ENCODE measurements at regions not wholly inside any gene's neighbourhood (a gene's known extent, or its start where the extent isn't known, plus 50 kb on each side); places are given as distances from the start of the nearest gene placed in this dataset.
"Not testable (repeated sequence)": the region's sequence is repeated elsewhere in the genome, so short reads cannot be mapped to it uniquely, and the experiment has no call there.

DNA sequence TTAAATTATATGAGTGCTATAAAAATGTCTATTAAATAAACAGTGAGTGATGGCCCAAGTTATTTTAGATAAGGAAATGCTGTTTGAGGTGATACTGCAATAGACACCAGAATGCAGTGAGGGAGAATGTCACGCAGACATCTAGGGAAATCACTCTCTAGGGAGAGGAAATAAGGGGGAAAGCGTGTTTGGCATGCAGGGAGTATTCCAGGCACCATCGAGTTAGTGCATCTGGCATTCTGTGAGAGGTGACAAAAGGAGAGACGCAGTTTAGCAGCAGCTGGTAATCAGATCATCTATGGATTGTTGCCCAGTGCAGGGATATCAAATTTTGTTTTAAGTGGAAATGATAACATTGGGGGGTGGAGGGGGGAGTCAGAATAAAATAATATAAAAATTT, 175.4 kb upstream of the NETO1 start:
- DNase-seq, result no peak

DNA sequence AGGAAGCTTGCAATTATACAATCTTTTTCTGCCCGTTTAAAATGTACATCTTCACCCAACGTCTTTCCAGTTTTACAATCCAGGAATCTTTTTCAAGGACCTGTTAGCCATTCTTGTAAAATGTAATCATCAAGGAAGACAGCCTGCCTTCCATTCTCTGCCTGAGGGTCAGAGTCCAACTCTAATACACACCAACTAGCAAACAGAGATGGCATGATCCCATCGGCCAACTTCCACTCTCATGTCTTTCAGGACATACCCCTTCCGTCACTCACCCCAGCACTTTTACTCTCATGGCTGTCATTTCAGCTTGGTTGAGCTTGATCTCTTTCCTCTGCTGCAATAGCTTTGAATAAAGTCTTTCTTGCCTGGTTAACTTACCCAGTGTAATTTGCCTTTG, 172.5 kb upstream of the NETO1 start:
- no peak for DNase-seq

DNA sequence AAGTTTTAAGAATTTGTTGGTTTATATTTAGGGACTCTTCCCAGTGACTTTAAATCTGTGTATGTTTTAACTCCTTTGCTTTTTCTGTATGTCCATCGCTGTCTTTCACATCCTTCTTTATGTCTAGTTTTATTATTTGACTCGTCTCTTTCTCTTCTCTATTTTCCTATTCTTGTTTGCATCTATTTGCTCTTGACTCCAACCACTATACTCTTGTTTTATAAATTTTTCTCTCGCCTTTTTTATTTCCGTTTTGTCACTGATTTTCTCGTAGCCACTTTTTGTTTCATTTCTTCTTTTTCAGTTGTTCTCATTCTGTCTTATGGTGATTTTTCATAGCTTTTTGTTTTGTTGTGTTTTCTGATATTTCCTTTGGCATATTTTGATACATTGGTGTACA, 170.5 kb upstream of the NETO1 start:
- no peak for DNase-seq

DNA sequence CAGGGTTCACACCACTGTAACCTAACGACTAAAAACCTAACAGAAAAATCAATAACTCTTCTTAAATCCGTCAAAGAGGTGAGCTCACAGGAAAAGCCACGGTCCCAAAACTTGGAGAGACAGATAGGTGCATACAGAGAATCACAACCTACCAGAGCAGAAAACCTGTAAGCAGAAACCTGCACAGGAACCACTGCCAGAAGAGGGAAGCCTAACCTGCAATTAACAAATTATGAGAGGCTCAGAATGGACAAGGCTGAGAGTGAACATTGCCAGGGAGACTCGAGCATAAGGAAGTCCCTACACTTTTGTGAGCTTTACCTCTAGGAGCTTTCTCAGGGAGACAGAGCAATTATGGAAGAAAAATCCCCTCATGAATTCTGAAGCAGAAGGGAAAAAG, 156.2 kb upstream of the NETO1 start:
- no peak for DNase-seq

DNA sequence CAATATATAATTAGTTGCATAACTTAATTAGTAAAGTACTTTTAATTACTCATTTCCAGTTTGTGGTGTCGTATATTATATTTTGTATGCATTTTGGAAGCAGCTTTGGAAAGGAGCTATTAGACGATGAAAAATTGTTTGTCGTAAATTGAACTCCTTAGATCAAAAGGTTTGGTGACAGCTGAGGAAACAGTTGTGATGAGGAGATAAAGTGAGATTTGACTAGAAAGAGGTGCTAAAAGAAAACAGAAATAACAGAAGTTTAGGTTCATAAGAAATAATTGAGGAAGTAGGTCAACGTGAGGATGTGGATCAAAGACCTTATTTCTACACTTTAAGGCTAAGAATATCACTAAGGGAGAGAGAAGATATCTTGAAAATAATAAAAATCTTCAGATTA, 141.9 kb upstream of the NETO1 start:
- no peak for DNase-seq

DNA sequence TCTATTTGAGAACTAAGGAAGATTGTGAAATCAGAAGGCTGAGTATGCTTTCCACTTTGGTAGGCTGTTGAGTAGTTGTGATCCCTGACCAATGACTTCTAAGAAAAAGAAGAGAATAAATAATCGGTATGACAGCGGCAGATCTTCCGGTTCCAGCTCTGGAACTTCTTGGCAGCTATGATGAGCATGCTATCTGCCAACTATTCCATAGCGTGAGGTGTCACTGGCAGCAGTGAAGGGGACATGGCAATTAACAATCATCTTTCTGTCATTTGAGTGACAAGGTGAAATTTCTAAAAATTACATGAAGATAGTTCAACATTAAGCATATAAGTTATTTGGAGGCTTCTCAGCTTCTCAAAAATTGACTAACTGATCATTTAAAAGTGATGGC, 140.1 kb upstream of the NETO1 start:
- DNase-seq, result no peak

DNA sequence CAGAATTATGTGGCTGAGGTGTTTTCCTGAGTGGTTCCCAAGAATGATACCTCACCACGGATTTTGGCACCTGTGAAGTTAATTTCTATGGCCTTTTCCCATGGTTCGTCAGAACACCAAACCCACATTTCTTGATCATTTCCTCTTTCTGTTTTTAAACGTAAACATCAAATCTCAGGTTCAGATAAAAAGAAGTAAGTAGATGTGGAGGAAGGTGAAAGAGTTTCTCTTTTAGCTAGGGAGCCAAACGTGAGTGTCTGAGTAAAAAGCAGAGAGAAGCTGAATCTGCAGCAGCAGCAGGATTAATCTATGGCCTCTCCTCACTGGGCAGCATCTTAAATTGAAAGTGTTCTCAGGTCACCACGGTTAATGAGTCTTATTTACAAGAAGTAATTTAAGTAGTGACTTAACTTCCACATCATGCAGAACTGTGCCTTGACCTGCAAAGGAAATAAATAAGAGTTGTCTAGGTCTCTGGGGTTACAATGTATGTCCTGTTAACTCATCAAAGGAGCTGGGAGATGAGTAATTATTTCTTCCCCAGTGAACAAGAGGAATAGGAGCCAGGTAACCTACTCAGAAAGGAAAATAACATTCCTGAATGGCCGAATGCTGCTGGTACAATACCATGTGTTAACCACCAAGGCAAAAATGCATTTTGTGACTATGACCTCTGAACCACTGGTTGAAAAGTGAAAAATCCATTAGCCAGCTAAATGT, 139.6 kb upstream of the NETO1 start:
- no peak for DNase-seq

DNA sequence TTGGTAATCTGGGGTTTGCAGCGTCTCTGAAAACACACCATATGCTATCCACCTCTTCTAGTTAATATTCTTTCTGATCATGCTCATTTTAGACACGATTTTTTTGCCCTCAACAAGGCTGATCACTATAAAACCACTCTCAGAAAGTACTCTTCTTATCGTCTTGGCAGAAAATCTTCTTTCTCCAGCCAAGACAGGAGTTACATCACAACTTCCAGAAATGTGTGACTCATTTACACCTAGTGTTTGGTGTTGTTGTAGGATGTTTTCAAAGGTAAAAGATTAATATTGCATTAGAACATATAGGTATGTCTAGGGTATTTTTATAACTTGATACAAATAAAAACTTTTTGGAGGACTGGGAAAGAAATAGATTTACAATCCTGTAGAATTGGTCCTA, 138.5 kb upstream of the NETO1 start:
- DNase-seq, result no peak

DNA sequence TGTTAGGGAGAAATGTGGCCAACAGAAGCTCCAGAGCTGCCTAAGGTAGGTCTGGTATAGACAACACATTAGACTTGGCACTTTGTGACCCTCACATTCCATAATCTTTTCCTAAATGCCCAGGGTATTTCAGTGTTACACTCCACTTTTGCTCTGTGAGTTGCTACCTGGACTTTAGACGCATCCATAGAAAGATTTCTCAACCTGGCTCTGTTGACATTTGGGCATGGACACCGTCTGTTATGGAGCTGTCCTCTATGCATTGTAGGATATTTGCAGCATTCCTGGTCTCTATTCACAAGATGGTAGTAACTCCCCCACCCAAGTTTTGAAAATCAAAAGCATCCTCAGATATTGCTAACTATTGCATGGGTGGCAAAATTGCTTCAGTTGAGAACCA, 136.5 kb upstream of the NETO1 start:
- no peak for DNase-seq

DNA sequence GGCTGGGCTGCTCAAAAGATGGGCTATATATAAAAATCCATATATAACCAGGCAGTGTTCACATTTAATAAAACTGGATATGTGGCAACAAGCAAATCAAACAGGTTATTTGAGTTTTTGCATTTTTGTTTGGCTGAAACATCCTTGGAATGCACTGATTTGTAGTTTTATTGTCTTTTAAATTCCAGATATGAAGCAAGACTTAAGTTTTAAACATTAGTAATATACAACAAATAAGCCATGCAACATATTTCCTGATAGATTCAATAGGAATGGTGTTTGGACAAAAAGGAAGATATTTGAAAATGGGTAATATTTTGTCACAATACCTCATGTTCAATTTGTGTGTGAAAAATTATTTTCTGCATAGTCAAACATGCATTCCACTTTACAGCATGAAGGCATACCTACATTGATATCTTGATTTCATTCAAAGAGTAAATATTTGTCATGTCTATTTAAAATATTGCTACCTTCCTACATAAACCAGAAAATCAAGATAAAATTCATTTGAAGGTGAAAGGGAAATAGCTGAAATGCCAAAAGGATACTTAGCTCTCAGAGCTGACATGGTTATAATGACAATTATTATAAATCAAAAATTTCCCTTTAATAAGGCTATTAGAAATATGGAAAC, 132.3 kb upstream of the NETO1 start:
- DNase-seq, result no peak

DNA sequence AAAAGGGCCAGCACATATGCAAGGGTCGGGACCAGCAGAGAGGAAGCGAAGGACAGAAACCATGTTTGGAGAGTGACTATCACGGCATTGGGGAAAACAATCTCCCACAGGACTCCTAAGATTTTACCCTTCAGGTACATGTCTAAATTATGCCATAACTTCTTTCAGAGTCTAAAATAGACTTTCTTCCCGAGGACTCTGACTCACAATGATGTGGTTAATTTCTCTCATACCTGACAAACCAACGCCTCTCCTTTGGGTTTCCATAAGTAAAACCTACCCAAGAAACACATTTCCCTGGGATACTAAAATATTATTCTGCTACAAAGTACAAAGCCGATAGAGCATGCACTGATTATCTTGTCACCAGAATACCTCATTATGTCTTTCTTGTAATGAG, 127.8 kb upstream of the NETO1 start:
- DNase-seq, result no peak

DNA sequence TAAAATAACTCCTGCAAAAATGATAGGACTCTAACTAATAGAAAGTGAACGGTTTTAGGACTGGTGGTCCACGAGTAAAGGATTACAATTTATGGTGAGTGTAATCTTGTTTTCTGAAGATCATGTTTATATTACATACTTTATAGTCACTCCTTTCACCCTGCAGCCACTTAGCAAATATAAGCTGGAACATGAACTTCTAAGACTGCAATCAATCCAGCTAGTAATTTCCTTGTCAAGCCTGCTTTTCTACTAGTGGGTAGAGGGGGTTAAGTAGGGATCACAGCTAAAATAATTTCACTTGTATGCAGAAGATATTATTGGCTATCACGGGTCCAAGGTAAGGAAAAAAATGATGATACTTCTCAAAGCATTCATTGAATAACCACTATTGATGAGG, 125.5 kb upstream of the NETO1 start:
- no peak for DNase-seq

DNA sequence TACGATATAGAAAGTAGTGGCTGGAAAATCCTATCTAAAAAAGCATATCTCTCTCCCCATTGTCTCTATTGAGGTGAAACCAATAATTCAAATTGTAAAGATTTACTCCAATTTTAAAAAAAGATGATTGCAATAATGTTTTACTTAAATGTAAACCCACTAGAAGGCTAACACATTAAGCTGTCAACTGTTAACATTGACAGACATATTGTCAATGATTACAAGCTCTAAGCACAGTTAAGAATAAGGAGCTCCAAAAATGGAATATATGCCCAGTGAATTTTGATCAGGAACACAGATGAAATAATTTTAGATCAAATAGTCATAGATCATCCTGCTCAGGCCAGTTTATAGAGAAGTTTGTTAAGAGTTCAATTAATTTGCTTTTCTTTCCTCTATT, 123.6 kb upstream of the NETO1 start:
- DNase-seq, result no peak

DNA sequence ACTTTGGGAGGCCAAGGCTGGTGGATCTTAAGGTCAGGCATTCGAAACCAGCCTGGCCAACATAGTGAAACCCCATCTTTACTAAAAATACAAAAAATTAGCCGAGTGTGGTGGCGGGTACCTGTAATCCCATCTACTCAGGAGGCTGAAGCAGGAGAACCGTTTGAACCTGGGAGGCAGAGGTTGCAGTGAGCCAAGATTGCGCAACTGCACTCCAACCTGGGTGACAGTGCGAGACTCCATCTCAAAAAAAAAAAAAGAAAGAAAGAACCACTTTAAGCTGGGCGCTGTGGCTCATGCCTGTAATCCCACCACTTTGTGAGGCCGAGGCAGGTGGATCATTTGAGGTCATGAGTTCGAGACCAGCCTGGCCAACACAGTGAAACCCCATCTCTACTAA, 119.8 kb upstream of the NETO1 start:
- not testable (repeated sequence) for DNase-seq

DNA sequence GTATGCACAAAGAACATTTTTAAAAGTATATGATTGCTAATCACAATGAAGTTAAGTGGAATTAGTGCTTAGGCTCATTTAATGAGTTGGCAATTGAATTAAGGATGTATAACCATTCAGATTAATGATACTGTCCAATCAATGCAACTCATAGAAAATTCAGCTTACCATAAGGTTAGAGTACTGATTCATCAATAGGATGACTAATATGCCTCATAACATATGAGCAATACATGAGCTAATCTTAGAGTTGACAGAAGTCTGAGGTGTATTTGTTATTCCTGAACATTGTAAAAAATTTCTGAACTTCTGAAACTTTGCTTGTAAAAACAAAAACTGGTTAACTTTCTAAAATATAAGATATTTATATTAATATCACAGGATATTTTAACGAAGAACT, 118.3 kb upstream of the NETO1 start:
- DNase-seq, result no peak

DNA sequence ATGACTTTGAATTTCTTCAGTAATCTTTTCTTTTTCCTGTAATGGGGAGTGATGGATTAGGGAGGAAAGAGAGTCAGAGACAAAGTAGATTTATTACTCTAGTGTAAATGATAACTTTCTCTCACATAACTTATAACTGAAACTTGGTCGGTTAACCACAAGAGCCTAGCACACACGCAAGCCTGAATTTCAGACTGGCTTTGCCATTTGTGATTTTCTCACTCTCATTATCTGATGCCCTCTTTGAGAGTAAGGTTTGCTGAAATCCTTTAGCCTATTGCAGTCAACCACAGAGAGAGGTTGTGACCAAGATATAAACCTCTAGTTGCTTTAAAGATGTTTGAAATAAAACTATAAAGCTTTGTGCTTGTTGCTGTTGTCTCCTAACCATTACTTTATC, 117.9 kb upstream of the NETO1 start:
- no peak for DNase-seq

DNA sequence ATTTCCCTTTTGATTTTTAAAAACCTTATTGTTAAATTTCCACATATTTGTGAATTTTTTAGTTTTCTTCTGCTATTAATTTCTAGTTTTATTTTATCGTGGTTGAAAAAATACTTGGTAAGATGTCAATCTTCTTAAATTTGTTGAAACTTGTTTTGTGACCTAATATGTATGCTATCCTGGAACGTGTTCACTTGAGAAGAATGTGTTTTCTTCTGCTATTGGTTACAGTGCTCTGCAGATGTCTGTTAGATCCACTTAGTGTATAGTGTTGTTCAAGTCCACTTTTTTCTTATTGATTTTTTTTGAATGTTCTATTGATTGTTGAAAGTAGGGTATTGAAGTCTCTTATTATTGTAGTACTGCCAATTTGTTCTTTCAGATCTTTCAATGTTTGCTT, 116.5 kb upstream of the NETO1 start:
- DNase-seq, result no peak

DNA sequence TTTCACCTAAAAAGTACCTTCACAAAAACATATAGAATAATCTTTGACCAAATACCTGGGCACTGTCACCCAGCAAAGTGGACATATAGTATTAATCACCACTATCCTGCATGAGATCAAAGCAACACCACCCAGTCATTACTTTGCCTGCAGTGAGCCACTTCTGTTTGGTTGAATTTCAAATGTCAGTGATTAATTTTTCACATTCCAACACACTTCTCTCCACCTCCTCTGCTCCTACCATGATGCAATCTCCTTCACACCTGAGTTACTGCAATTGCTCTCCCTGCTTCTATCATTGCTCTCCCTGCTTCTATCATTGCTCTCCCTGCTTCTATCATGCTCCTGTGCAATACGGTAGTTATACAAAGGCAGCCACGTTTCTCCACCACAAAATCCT, 106.1 kb upstream of the NETO1 start:
- no peak for DNase-seq

DNA sequence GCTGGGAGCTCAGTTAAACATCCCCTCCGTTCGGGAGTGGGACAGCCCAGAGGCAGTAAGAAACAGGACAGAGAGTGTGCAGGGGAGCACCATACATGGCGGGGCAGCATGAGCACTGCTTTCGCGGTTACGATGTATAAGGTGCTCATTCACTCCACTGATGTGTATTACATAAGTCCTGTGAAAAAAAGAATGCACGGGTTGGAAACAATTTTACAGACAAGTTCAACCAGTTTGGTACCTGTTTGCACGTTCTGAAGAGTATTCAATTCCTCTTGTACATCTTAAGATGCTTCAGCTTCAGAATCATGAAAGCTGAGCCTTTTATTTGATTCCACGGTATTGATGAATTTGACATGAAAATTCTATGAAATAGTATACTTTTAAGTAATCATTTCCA, 97.8 kb upstream of the NETO1 start:
- DNase-seq, result no peak

DNA sequence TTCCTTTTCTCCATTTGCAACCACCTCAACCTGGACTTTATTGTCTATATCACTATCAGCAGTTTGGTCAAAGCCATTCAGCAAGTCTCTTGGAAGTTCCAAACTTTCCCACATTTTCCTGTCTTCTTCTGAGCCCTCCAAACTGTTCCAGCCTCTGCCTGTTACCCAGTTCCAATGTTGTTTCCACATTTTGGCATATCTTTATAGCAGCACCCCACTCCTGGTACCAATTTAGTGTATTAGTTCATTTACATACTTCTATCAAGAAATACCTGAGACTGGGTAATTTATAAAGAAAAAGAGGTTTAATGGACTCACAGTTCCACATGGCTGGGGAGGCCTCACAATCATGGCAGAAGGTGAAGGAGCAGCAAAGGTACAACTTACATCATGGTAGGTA, 90.4 kb upstream of the NETO1 start:
- DNase-seq, result not testable (repeated sequence)

DNA sequence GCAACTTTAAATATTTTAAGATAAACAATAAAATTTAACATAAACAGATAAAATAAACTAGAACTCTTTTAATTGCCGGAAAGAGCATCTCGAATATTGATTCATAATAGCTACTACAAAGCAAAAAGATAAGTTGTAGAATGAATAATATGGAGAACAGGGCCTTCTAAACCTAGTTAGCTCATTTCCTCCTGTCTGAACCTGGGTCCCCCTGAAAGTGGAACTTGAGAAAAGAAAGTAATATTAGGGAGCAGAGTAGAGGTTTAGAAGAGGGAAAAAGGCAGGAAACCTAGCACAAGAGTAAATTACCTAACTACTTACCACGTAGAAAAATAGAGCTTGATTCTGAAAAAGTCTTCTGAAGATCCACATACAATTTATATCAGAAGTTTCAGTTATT, 80.7 kb upstream of the NETO1 start:
- DNase-seq, result no peak

DNA sequence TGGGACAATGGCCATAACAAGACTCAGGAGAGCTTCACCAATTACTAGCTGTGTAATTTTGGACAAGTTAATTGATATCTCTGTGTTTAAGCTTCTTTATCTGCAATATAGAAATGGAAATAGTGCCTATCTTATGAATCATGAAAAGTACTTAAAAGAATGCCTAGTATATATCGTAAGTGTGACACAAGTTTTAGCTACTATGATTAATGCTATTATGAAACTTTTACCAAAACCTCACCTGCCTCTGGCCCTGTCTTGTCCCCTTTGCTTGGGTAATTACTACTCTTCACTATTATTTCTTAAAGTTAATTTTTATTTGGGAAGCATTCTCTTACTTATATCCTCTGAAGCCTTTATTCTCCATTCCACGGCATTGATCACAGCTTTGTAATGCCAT, 75.0 kb upstream of the NETO1 start:
- DNase-seq, result no peak

DNA sequence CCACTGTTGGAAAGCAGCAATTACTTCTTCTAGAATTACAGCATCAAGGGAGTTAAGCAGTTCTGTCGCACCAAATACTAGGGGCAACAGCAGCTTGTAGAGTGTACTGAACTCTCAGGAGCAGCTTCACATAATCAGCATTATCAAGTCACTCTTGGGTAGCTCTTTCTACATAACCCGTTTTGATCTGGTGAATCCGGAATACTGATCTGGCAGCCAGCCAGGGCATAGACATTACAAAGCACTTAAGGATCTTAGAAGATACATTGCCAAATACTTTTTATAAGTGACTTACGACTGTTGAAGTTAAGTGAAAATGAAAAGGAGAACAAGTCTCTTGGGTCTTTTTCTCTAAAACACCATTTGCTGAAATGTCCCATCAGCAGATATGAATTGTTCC, 73.2 kb upstream of the NETO1 start:
- DNase-seq, result no peak

DNA sequence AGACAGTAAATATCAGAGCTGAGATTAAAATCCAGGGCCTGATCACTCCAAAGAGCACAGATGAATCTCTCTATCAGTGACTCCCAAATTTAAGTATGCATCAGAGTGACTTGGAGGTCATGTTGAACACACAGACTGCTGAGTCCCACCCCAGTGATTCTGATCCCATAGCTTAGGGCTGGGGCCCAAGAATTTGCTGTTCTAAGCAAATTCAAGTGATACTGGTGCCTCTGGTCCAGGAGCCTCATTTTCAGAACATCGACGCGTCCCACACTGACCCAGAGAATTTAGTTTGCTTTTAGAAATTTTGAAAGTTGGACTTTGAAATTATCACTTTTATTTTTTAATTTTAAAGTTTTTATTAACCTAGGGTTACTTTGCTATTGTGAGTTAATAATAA, 72.7 kb upstream of the NETO1 start:
- DNase-seq, result no peak

DNA sequence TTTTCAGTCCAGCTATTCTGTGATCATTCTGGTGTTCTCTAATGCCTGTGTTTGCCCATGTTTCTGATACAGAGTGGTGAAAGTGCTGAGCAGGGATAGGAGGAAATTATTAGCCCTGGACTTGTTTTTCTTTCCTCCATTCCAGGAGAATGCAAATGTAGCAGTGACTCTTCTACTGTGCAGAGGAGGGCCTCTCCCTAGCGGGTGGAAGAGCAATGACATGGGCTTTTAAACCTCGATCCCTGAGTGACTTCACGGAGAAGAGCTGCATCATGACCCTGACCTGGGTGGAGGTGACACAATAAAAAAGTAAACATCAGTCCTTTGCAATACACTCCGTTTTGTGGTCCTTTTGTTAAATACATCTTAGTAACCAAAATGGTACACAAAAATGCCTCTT, 68.0 kb upstream of the NETO1 start:
- no peak for DNase-seq

All from femur (tissue), 1 donor.